GM12892 (cell line): ENCODE measurements at regions not wholly inside any gene's neighbourhood (a gene's known extent, or its start where the extent isn't known, plus 50 kb on each side); places are given as distances from the start of the nearest gene placed in this dataset.

Experiments
- POLR2A ChIP-seq: IDR thresholded peaks from 2 replicates; pipeline ENCODE4 v1.6.1; 2011; ENCODE audit warnings: low read depth, low read length, control low read depth
- POLR2AphosphoS5 ChIP-seq: IDR thresholded peaks from 2 replicates; pipeline ENCODE4 v1.6.1; 2011; ENCODE audit warnings: low read depth, low read length, control low read depth
- TAF1 ChIP-seq: IDR thresholded peaks from 2 replicates; pipeline ENCODE4 v1.6.1; 2011; ENCODE audit warnings: low read depth, mild to moderate bottlenecking, control low read depth, low read length, borderline replicate concordance

DNA sequence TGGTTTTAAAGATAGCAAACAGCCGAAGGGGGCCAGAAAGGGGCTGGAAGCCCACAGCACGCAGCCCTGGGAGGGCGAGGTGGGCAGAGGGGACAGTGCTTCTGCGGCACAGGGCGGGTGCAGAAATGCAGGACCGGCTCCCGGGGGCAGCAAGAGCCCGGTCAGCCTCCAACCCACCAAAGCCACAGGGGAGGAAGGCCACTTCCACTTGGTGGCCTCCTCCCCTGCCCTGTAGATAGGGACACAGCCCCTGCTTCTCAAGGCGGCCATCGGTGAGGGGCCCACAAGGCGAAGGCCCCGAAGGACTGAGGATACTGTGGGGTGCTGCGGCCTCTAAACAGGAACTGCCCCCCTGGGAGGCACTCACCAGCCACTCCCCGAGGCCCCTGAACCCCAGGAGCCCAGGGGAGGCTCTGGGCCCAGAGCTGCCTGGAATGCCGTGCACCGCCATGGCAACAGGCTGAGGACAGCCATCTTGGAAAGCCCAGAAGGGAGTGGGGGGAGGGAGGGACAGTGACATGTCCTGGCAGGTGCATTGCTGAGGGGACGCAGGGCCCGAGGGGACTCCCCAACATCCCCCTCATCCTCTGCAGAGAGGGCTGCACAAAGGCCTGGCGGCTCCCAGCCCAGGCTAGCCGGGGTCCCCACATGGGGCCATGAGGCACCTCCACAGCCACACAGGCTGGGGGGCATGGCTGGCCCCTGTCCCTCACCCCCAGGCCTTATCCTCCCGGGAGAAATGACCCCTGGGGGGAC lies 114.7 kb downstream of the NCOR2 start:
- no peak for TF ChIP-seq POLR2A
- TF ChIP-seq POLR2AphosphoS5: 0 out of 2 replicates have a peak, but pooled peaks have one; percentile 9
- TF ChIP-seq TAF1: no peak
